Hindlimb muscle (tissue), 1 donor: ENCODE measurements at regions not wholly inside any gene's neighbourhood (a gene's known extent, or its start where the extent isn't known, plus 50 kb on each side); places are given as distances from the start of the nearest gene placed in this dataset.
A peak's percentile ranks its signal among the peaks of the same experiment; 100 is the strongest.
"Not testable (repeated sequence)": the region's sequence is repeated elsewhere in the genome, so short reads cannot be mapped to it uniquely, and the experiment has no call there.

Experiments used
- DNase-seq: peaks from one replicate; pipeline ENCODE4 v3.0.0-alpha.2; 2013

- DNase-seq = peak; percentile 58
Measured at GRCh38 chr1:817071-817599, 106.6 kb upstream of the SAMD11 start.

GRCh38 chr1:817658-818617 is 105.8 kb upstream of the SAMD11 start:
- DNase-seq = peak; percentile 26

- peak; percentile 9 for DNase-seq
Measured at GRCh38 chr1:818618-819291, 105.0 kb upstream of the SAMD11 start.

GRCh38 chr1:820962-821361 is 102.8 kb upstream of the SAMD11 start:
- no peak for DNase-seq

GRCh38 chr1:826808-827207 is 96.9 kb upstream of the SAMD11 start:
- peak; percentile 15 for DNase-seq

- peak; percentile 93 for DNase-seq
Measured at GRCh38 chr1:827211-828063, 96.3 kb upstream of the SAMD11 start.

GRCh38 chr1:829324-829723 is 94.4 kb upstream of the SAMD11 start:
- DNase-seq = not testable (repeated sequence)

- not testable (repeated sequence) for DNase-seq
Measured at GRCh38 chr1:829932-830331, 93.8 kb upstream of the SAMD11 start.

GRCh38 chr1:830750-831149 is 93.0 kb upstream of the SAMD11 start:
- not testable (repeated sequence) for DNase-seq

- DNase-seq = no peak
Measured at GRCh38 chr1:831522-831921, 92.2 kb upstream of the SAMD11 start.

GRCh38 chr1:832136-832535 is 91.6 kb upstream of the SAMD11 start:
- no peak for DNase-seq

GRCh38 chr1:833226-833625 is 90.5 kb upstream of the SAMD11 start:
- DNase-seq = not testable (repeated sequence)

- not testable (repeated sequence) for DNase-seq
Measured at GRCh38 chr1:835509-835908, 88.2 kb upstream of the SAMD11 start.

GRCh38 chr1:837601-838000 is 86.1 kb upstream of the SAMD11 start:
- DNase-seq = not testable (repeated sequence)

GRCh38 chr1:838291-838690 is 85.4 kb upstream of the SAMD11 start:
- DNase-seq = not testable (repeated sequence)

- not testable (repeated sequence) for DNase-seq
Measured at GRCh38 chr1:840592-840991, 83.1 kb upstream of the SAMD11 start.

- DNase-seq = not testable (repeated sequence)
Measured at GRCh38 chr1:841671-842425, 81.9 kb upstream of the SAMD11 start.

- DNase-seq = not testable (repeated sequence)
Measured at GRCh38 chr1:842799-843198, 80.9 kb upstream of the SAMD11 start.

GRCh38 chr1:843946-844345 is 79.8 kb upstream of the SAMD11 start:
- DNase-seq = not testable (repeated sequence)

- DNase-seq = no peak
Measured at GRCh38 chr1:844472-845026, 79.2 kb upstream of the SAMD11 start.

- not testable (repeated sequence) for DNase-seq
Measured at GRCh38 chr1:845641-846040, 78.1 kb upstream of the SAMD11 start.
